Bronchial epithelial cell (primary cell): ENCODE measurements at regions not wholly inside any gene's neighbourhood (a gene's known extent, or its start where the extent isn't known, plus 50 kb on each side); places are given as distances from the start of the nearest gene placed in this dataset.

ENCODE experiments used
- DNase-seq: peaks from one replicate; pipeline ENCODE4 v3.0.0-alpha.2; 2010; ENCODE audit warnings: low read depth
- FAIRE-seq: peaks from 2 replicates; lab custom pipeline; 2011; peaks lifted over from hg19 to GRCh38; lab: Jason Lieb, UNC
- H3K27me3 ChIP-seq: 2 replicates; pipeline ENCODE4 v1.5.1; 2011; ENCODE audit warnings: low read length; ENCODE audit not compliant: control insufficient read depth, insufficient read depth
- H3K36me3 ChIP-seq: 2 replicates; pipeline ENCODE4 v1.5.1; 2011; ENCODE audit warnings: low read length; ENCODE audit not compliant: control insufficient read depth, insufficient read depth
- H3K4me3 ChIP-seq: 2 replicates; pipeline ENCODE4 v1.5.1; 2011; ENCODE audit warnings: mild to moderate bottlenecking, low read depth, low read length, control low read depth
- CTCF ChIP-seq: IDR thresholded peaks from 2 replicates; pipeline ENCODE4 v1.5.1; 2011; ENCODE audit warnings: mild to moderate bottlenecking, moderate library complexity, low read length, control low read depth, inconsistent platforms; ENCODE audit not compliant: insufficient read depth, severe bottlenecking

- Histone ChIP-seq H3K4me3 (no peak overlapping the region), H3K27me3 (no peaks in the 10 kb centered on the region), H3K36me3 (no peaks in the 10 kb centered on the region)
- TF ChIP-seq CTCF: no peak
- no peak for FAIRE-seq
- DNase-seq: no peak
Measured at GRCh38 chr1:87560137-87560536, 231.5 kb downstream of the LMO4 start.

- no peak for DNase-seq
- Histone ChIP-seq H3K4me3 (no peak overlapping the region), H3K36me3 (no peaks in the 10 kb centered on the region), H3K27me3 (no peaks in the 10 kb centered on the region)
- TF ChIP-seq CTCF: no peak
- no peak for FAIRE-seq
Measured at GRCh38 chr1:87560601-87561360, 232.1 kb downstream of the LMO4 start.

- no peak overlapping the region for H3K4me3 ChIP-seq
- FAIRE-seq (no peak), DNase-seq (no peak)
- no peaks in the 10 kb centered on the region for H3K27me3 ChIP-seq
- no peaks in the 10 kb centered on the region for H3K36me3 ChIP-seq
- no peak for TF ChIP-seq CTCF
Measured at GRCh38 chr1:87563211-87563610, 234.5 kb downstream of the LMO4 start.

GRCh38 chr1:87565861-87566260, 237.2 kb downstream of the LMO4 start:
- H3K36me3 ChIP-seq: no peaks in the 10 kb centered on the region
- TF ChIP-seq CTCF: no peak
- FAIRE-seq: no peak
- DNase-seq: no peak
- no peak overlapping the region for H3K4me3 ChIP-seq
- no peaks in the 10 kb centered on the region for H3K27me3 ChIP-seq

GRCh38 chr1:87568005-87568404, 239.3 kb downstream of the LMO4 start:
- FAIRE-seq (no peak), DNase-seq (no peak)
- no peak for TF ChIP-seq CTCF
- Histone ChIP-seq H3K27me3 (no peaks in the 10 kb centered on the region), H3K36me3 (no peaks in the 10 kb centered on the region), H3K4me3 (no peak overlapping the region)

- H3K27me3 ChIP-seq: no peaks in the 10 kb centered on the region
- no peak for FAIRE-seq
- TF ChIP-seq CTCF: no peak
Measured at GRCh38 chr1:87568911-87569310, 240.2 kb downstream of the LMO4 start.

More at GRCh38 chr1:87568911-87569310, 240.2 kb downstream of the LMO4 start:
- Histone ChIP-seq H3K4me3 (no peak overlapping the region), H3K36me3 (no peaks in the 10 kb centered on the region)
- DNase-seq: no peak
